Activated CD8-positive, alpha-beta memory T cell treated with anti-CD3 and anti-CD28 coated beads for 1 hour (primary cell): ENCODE measurements at regions not wholly inside any gene's neighbourhood (a gene's known extent, or its start where the extent isn't known, plus 50 kb on each side); places are given as distances from the start of the nearest gene placed in this dataset.

Experiments
- DNase-seq, 2 donors: peaks; one replicate each; pipeline ENCODE4 v3.0.0-alpha.2; 2020; ENCODE audit warnings: low read depth in 1 of 2; ENCODE audit errors: extremely low read depth in 1 of 2

DNA sequence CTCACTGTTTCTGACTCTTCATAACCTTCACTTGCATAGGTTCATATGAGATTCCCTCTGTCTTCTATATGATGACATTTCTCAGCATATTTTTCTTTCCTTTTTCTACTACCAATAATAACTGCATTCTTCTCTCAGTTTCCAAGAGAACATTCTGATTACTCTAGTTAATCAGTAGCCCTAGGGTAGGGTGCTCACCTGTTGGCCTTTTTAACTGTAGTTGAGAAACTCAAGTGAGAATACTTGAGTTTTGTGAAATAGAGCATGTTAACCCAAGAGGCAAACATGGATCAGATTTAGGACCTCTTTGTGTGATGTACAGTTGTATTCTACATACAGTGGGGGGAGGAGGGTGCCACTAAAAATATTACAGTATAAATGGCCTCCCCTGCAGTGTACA, 308.0 kb downstream of the CMPK2 start:
- DNase-seq, result no peak

DNA sequence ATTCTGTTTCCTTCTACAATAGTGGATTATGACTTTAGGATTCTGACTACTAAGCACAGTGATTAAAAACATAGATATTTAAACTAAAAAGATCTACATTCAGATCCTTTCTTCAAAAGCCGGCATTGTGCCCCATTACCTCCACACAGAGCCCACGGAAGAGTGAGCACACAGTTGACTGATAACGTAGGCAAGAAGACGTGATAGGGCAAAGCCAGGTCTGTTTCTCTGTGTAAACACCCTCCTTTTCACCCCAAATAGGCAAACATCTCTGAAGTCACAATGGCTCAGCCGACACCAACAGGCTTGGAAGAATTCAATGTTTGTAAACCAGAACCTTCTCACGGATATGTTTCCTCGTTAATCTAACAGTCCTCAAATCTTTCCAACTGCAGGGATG, 302.9 kb downstream of the CMPK2 start:
- no peak for DNase-seq

DNA sequence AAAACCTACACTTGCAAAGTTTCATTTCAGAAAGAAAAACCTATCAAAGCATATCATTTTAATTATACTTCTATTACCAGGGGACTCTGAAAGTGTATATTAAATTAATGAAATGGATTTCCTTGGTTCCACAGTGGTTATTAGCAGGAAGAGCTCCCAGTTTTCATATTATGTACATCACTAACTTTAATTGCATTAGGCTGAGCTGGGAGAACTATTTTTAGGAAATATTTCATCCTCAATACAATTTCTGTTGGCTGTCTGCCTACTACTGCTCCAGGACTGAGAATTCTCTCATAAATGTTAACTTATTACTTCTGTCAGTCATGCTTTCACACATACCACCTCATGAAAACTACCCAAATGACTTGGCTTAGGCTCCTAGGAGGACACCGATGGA, 301.4 kb downstream of the CMPK2 start:
- DNase-seq, result no peak

DNA sequence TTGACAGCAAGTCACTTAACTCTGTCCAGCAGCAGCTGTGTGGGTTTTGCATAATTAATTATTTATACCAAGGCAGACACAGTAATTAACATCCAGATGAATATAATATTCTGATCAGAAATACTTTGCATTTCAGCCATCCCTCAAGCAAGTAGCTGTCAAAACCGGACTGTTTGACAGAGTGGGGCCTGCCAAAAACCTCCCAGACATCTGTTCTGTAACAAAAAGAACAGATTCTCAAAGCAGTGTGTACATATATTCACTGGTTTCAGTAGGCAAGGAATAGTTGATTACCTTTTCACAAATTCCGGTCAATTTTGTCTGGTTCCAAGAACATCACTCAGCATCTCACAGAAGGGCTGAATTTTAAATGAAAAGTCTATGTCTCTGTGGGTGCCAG, 291.6 kb downstream of the CMPK2 start:
- DNase-seq, result no peak

DNA sequence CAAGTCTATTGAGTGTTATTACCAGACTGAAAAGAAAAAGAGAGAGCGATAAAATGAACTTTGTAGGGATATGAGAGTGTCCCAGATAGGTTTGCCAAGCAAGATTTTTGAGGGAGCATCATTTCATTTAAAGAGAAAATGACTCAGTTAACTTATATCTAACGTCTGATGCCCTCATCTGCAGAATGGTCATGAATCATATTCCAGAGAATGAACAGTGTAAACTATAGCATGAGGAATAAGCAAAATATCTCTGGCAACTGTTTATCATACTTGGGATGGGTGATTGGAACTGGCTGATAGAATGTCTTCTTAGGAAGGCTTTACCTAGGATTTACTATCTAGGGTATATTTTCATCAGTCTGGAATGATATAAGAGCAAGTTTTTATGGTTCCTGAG, 289.4 kb downstream of the CMPK2 start:
- no peak for DNase-seq

DNA sequence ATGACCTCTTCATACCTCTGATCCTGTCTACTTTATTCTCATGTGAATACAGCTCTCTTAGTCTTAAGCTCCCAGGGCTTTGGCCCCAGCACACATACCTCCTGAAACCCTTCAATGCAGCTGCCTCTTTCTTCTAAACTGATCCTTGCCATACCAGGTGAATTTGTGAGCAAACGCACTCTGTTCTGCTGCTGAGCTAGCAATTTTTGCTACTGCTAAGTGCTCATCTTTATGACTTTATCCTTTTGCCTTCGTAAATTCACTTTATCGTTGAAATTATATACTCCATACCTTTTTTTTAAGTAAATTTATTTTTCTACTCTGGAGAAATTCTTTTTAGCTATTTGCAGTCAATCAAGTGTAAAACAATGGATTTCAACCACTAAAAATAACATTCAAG, 287.7 kb downstream of the CMPK2 start:
- no peak for DNase-seq

DNA sequence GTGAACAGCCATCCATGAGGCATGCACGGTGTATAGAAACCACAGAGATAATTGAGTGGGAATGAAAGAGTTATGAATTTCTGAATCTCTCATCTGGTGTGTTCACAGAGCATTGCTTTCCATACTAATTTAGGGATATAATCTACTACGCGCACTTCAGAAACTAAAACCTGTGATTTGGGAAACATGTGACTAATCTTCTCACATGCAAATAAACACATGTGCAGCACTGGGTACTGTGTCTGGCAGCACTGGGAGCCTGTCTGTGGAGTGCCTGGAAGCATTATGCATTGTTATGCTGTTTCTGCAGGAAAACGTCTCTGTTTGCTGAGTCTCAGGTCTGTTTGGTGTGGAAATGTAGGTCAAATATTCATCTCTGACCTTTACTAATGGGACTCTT, 287.3 kb downstream of the CMPK2 start:
- no peak for DNase-seq

DNA sequence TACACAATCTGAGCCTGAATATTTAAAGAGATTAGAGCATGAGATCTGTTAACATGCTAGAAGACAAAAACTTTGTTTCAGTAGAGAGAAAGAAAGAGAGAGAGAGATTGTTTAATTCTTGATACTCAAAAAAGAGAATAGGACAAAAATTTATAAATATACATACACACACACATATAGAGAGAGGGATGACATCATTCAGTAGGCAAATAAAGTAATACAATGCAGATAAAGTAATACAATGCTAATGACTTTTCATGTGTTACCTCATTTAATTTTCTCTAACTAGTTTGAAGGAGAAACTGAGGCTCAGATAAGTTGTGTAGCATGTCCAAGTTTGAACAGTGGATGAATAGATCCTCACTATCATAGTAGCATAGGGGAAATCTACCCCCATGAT, 286.4 kb downstream of the CMPK2 start:
- DNase-seq, result no peak

DNA sequence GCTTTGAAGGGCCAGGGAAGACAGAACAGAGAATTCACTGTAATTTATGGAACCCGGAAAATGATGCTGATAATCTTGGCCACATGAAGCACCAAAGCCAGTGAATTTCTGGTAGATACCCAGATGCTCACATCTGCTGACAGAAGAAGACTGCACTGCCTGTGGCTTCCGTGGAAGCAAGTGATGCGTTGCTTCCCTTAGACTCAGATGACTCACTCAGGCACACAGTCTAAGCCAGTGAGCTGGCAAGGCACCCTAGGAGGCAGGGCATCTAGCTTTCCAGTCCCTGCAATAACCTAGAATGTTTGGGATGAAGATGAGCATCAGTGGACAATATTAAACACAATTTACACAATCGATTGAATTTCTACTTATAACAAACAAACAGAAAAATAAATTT, 284.7 kb downstream of the CMPK2 start:
- DNase-seq, result no peak

DNA sequence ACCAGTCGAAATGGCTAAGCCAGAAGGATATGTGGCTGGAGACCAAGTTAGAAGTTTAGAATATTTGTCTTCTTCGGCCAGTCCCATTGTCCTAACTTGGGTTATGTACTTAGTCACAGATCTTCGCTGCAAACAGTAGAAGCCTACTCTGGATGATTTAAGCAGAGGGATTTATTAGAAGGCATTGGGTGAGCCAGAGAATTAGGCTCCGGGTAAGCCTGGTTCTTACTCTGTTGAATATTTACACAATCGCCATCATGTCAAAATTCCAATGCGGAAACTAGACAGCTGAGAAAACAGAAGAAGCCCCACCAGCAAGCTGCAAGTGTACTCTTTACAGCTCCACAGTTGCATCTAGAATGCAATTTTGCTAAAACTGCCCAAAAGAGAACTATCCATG, 276.6 kb downstream of the CMPK2 start:
- no peak for DNase-seq

DNA sequence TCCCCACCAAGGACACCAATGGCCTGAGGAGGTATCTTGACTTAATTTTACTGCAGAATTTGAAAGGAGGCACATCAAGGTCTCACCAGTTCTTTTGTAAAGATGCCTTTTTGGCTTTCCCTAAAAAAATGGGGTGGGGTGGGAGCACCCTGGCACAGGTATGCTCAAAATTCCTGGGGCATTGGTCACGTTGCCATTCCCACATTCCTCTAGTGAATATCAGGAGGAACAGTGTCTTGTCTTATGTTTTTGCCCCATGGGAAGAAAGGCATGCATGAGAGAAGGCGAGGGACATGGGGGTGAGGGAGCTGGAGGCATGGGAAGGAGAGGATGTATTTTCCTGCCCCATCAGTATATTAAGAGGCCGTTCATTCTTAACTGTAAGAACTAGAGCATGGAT, 275.3 kb downstream of the CMPK2 start:
- DNase-seq, result no peak

DNA sequence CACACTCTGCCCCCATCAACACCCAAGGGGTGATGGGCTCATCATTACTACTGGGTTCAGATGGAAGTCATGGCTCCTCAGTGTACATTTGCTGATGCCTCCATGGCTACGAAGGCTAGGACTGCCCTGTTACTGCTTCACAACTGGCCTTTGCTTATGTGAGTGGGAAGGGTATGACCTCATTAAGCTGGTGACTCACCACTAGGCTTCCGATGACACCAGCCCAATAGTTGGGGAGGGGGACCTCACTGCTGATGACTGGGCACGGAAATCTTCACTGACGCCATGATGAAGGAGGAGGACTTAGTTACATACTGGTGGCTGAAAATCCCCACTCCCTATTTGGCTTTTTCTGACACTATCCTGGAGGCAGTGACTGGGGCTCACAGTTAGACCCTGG, 263.2 kb downstream of the CMPK2 start:
- no peak for DNase-seq

DNA sequence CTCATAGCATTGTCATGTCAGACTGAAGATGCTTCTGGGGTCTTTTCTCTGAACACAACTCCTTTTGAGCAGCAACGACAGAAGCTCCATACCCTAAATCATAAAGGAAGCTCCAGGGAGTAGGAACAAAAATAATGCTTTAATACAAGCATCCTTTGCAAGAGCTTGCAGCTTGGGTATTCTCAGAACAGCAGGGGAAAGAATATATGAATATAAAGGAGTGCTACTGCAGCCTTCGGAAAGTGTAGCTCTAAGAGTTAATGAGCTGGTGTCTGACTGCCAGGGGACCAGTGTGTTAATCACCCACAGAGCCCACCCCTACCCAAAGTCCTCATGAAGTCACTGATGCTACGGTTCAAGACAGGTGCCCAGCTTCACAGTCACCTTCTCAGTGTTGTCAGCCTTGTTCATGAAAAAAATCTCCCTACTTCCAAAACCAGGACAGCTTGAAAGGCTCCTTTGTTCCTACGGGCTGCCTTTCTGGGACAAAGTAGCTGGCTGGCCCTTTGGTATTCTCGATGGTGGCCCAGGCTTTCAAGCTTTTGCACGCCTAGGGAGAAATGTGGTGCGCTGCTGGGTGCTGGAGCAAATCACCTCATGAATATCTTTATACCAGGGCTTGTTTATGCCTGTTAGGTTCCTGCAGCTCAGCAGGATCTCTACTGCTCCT, 259.7 kb downstream of the CMPK2 start:
- no peak for DNase-seq

DNA sequence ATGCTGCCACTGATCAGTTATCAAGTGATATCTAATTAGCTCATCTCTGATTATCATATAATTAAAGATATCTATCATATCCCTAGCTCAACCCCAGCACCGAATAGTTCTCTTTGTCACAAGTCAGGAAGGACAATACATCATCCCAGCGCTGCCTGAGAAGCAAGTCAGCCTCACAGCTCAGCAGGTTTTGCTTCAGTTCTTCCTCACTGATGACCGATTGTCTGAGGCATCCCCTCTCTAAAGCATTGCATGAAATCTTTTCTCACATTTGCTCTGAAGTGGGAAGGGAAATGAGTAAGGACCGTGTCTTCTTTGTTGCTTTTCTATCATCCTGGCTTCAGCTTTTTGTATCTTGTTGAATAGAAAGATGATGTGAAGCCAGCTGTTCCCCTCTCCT, 247.9 kb downstream of the CMPK2 start:
- DNase-seq, result no peak

DNA sequence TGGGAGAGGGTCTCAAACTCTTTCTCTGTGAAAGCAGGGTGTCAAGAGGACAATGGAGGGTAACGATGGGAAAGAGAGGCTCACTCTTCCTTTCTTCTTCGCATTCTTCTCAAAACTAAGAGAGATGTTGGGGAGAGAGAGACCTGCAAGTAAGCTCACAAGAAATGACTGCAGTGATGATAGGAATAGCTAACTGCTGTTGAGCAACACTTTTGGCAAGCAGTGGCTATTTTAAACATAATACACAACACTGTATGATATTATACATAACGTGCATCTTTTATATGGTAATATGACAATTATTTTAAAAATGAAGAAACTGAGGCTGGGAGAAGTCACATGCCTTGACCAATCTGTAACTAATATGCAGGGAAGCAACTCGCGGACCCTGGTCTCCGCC, 247.5 kb downstream of the CMPK2 start:
- DNase-seq, result no peak

DNA sequence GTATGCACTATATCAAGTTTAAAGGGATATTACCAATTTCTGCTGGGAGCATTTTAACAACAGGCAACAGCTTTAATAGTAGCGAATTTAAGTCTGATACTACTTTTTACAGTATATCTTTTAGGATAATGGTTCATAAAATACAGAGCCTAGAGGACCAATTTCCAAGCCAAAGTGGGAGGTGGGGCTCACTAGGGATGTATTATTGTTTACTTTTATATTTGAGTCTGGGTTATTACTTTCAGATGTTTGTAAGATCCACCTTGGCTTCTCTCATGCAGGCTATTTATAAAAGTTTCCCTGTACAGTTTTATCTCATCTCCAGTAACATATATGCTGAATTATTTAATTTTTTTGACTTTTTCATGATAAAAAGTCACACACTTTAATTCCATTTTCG, 242.0 kb downstream of the CMPK2 start:
- DNase-seq, result no peak

DNA sequence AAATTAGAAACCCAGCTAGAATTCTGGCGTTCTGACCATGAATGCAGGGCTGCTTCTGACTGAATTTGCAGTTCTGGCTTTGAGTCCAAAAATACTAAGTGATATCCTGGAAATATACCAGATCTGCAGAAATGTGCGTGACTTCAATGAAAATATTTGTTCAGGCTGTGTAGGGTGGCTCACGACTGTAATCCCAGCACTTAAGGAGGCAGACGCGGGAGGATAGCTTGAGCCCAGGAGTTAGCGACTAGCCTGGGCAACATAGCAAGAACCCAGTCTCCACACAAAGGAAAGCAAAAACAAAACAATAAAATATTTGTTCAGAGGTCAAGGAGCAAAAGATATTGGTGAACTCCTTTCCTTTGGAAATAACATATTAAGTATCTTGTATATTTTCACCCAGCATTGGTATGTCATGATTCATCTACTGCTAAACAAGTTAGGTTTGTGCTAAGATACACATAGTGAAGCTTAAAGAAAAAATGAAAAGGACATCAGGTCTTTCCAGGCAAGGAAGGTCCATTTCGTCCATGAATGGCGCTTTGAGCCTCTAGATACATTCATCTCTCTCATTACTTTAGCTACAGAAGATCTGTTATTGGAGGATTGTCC, 239.2 kb downstream of the CMPK2 start:
- no peak for DNase-seq

DNA sequence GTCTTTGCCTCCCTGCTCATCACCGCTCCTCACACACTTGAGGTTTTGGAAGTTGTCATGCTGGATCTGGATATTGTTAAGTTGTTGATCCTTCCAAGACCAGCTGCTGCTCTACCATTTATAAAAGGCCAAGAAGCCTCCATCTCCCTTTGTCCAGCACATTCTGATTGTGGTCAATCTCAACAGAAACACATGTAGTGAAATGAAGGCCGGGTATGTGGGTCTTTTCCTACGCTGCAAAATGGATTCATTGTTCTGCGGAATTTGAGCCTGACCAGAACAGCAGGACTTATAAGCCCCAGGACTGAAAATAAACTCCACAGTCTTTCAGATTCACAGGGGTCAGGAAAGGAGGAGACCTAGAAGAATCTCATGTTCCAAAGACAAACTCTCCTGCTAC, 238.4 kb downstream of the CMPK2 start:
- DNase-seq, result no peak

DNA sequence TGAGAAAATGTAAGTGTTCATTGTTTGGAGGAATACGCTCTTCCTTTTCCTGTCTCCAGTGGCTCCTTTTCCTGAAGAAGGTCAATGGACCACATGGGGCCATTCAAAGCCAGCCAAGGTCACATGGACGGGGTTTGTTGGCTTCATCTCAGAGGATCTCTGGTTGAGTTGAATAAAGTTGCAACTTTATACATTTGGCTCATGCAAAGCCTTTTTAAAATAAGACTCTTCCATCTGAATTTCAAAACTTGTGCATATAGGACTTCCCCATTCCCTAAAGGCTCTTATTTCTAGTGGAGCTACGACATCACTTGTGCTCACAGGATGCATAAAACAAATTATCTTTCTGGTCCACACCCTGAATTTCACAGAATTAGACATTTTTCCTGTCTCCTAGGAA, 235.5 kb downstream of the CMPK2 start:
- DNase-seq, result no peak

DNA sequence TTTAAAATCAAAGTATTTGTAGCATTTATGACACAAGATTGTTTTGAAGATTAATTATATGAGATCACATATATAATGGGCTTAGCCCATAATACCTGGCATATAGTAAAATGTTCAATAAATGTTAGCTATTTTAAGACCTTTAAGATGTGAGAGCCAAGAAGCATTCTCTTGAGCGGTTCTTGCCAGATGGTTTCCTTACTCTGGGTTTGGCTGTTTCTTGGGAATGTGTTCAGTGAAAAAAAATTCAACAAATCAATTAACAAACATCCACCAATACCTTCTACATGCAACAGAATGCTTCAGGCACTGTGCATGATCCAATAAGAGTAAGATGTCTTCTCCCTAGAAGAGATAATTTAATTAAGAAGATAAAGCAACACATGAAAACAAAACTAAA, 230.4 kb downstream of the CMPK2 start:
- no peak for DNase-seq

DNA sequence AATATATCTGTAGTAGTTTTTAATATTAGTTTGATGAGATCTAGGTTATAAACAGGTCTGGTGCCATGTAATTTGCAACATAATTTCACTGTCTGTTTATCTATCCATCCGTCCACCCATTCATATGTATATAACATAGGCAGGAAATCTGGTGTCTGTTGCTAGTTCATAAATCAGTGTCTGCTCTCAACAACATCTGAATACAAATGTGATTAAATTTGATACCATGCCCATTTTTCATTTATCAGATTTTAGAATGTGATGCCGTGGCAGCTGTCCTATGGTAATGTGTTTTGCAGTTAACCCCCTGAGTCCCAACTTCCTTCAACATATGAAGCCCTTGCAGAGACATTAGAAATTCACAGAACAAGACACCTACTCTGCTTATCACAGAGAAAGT, 228.4 kb downstream of the CMPK2 start:
- DNase-seq, result no peak

DNA sequence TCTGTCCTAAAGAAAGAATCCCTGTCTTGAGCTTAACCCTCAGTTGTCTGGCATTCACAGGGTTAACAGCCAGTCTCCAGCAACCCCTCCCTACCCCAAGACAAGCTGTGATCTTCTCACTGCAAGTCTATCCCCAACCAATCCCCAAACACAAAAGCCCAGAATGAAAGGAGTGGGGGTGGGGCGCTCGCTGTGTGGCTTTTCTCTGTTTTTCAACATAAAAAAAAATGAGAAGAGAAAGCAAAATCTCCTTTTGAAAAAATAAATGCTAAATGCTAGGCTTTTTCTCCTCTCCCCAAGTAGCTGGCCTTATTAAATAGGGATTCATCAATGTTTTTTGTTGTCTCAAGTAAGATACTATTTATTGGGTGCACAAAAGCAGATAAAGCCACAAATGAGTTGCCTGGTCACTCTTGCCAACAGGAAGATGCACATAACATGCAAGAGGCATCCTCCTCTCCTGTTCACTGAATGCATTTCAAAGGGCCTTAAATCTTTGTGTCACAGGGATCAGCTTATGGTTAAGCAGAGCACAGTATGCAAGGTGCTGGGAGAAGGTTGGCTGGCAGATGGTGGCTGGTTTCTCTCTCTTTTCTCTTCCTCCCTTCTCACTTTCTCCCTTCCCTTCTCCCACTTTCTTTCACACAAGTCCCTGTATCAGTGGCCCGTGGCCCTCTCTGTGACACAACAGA, 225.6 kb downstream of the CMPK2 start:
- DNase-seq, result no peak

DNA sequence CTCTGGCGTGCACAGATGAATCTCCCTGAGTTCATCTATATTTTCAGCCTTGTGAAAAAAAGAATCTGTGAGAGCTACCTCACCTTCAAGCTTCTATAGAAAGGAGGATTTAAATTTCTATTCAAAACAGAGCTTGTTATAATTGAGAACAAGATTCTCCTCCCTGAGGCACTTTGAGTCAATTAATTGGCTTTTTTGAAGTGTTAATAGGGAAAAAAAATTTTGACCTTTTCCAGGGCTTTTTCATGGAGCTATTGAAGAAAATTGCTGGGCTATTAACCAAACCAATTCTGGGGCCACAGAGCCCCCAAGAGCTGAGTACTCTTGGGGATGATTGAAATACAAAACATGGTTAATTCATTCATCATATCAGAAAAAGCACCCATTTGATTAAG, 225.1 kb downstream of the CMPK2 start:
- no peak for DNase-seq
